ENCODE measurements at regions not wholly inside any gene's neighbourhood (a gene's known extent, or its start where the extent isn't known, plus 50 kb on each side); places are given as distances from the start of the nearest gene placed in this dataset.

GRCh38 chr16:79734721-79735120 is 134.2 kb upstream of the MAF start (continued):
- TF ChIP-seq USF2 (CRISPR knock-in tag; IDR thresholded peaks at IDR 0.05) (no peak), ZNF263 (CRISPR knock-in tag; IDR thresholded peaks at IDR 0.05; ENCODE audit: low read depth) (no peak)

GRCh38 chr16:79728923-79729240 is 128.3 kb upstream of the MAF start:
- ChIA-PET POLR2A (no interaction called here), CTCF (no interaction called here)
- no peak for ATAC-seq
- Mint-ChIP-seq H3K27me3 (ENCODE audit: low read depth) (0 out of 2 replicates have a peak, but pooled peaks cover 2% of the 10 kb centered on the region), H3K4me1 (peaks cover 1% of the 10 kb centered on the region; the same call in 1 of the 2 replicates), H3K9me3 (peaks cover 14% of the 10 kb centered on the region; the same call in 1 of the 2 replicates), H3K27ac (no peak overlapping the region), H3K36me3 (no peaks in the 10 kb centered on the region), H3K4me3 (no peak overlapping the region)
- DNase-seq (ENCODE audit: low spot score), result no peak
- TF ChIP-seq USF1 (CRISPR knock-in tag; IDR thresholded peaks at IDR 0.05), result no peak
- no peak for TF ChIP-seq NR1H2 (CRISPR knock-in tag; IDR thresholded peaks at IDR 0.05)
- TF ChIP-seq ZNF512 (CRISPR knock-in tag; IDR thresholded peaks at IDR 0.05; ENCODE audit: borderline replicate concordance), result no peak
- TF ChIP-seq ARID4B (CRISPR knock-in tag; IDR thresholded peaks at IDR 0.05; ENCODE audit: borderline replicate concordance), result no peak
- no peak for TF ChIP-seq ZNF232 (CRISPR knock-in tag; IDR thresholded peaks at IDR 0.05)
- no peak for TF ChIP-seq AFF4 (CRISPR knock-in tag; IDR thresholded peaks at IDR 0.05; ENCODE audit: borderline replicate concordance)
- TF ChIP-seq ESRRA (CRISPR knock-in tag; IDR thresholded peaks at IDR 0.05; ENCODE audit: borderline replicate concordance), result no peak
- no peak for TF ChIP-seq ZNF425 (CRISPR knock-in tag; conservative IDR thresholded peaks at IDR 0.05)
- no peak for TF ChIP-seq NR3C1 (CRISPR knock-in tag; conservative IDR thresholded peaks at IDR 0.05; ENCODE audit: low read depth)
- TF ChIP-seq SP1 (CRISPR knock-in tag; conservative IDR thresholded peaks at IDR 0.05), result no peak
- TF ChIP-seq ZNF121 (CRISPR knock-in tag; IDR thresholded peaks at IDR 0.05), result no peak
- no peak for TF ChIP-seq HMGA2 (CRISPR knock-in tag; IDR thresholded peaks at IDR 0.05)
- TF ChIP-seq CTCF (IDR thresholded peaks at IDR 0.05), result no peak

Measured in WTC11 (cell line).